Hippocampal formation (tissue), 2 donors: ENCODE measurements at regions not wholly inside any gene's neighbourhood (a gene's known extent, or its start where the extent isn't known, plus 50 kb on each side); places are given as distances from the start of the nearest gene placed in this dataset.
"Not testable (repeated sequence)": the region's sequence is repeated elsewhere in the genome, so short reads cannot be mapped to it uniquely, and the experiment has no call there.

ENCODE experiments used
- DNase-seq, 2 donors: peaks; one replicate each; lab custom pipeline; 2025; lab: John Stamatoyannopoulos, UW

GRCh38 chr16:85239239-85239638 lies 127.0 kb upstream of the CIBAR2 start:
- no peak for DNase-seq

GRCh38 chr16:85239871-85240270 lies 127.6 kb upstream of the CIBAR2 start:
- no peak for DNase-seq

- no peak for DNase-seq
Observed at GRCh38 chr16:85240982-85241924, 129.0 kb upstream of the CIBAR2 start.

- DNase-seq = no peak
Observed at GRCh38 chr16:85242140-85242539, 129.9 kb upstream of the CIBAR2 start.

GRCh38 chr16:85243308-85243707 lies 131.0 kb upstream of the CIBAR2 start:
- DNase-seq = no peak

- DNase-seq = not testable (repeated sequence)
Observed at GRCh38 chr16:85244452-85244851, 132.2 kb upstream of the CIBAR2 start.

GRCh38 chr16:85245307-85246172 lies 133.3 kb upstream of the CIBAR2 start:
- peak; percentile 32 to 38 for DNase-seq

- DNase-seq = no peak
Observed at GRCh38 chr16:85246473-85246872, 134.2 kb upstream of the CIBAR2 start.

GRCh38 chr16:85246973-85247372 lies 134.7 kb upstream of the CIBAR2 start:
- DNase-seq = no peak

GRCh38 chr16:85248342-85248741 lies 136.1 kb upstream of the CIBAR2 start:
- no peak for DNase-seq

- DNase-seq = no peak
Observed at GRCh38 chr16:85248857-85249256, 136.6 kb upstream of the CIBAR2 start.

GRCh38 chr16:85249418-85250146 lies 137.3 kb upstream of the CIBAR2 start:
- peak in 1 of 2 donors; percentile 29 for DNase-seq

- DNase-seq = peak in 1 of 2 donors; percentile 2
Observed at GRCh38 chr16:85250147-85250463, 137.8 kb upstream of the CIBAR2 start.

- DNase-seq = peak in 1 of 2 donors; percentile 2
Observed at GRCh38 chr16:85250609-85251223, 138.4 kb upstream of the CIBAR2 start.

- no peak for DNase-seq
Observed at GRCh38 chr16:85251225-85251760, 139.0 kb upstream of the CIBAR2 start.

GRCh38 chr16:85252014-85252413 lies 139.7 kb upstream of the CIBAR2 start:
- no peak for DNase-seq

GRCh38 chr16:85252461-85252860 lies 140.2 kb upstream of the CIBAR2 start:
- DNase-seq = no peak

GRCh38 chr16:85253084-85253941 lies 141.0 kb upstream of the CIBAR2 start:
- peak; percentile 9 to 40 for DNase-seq

- DNase-seq = no peak
Observed at GRCh38 chr16:85254051-85254450, 141.8 kb upstream of the CIBAR2 start.

GRCh38 chr16:85254921-85255320 lies 142.6 kb upstream of the CIBAR2 start:
- DNase-seq = no peak
